GM23248 (cell line): ENCODE measurements at regions not wholly inside any gene's neighbourhood (a gene's known extent, or its start where the extent isn't known, plus 50 kb on each side); places are given as distances from the start of the nearest gene placed in this dataset.

Experiments used
- DNase-seq: peaks from one replicate; pipeline ENCODE4 v3.0.0-alpha.2; 2015
- H2AFZ ChIP-seq: fragments of 200-600 bp; sonication (generic); 2 replicates; pipeline ENCODE4 v1.6.1; 2016; ENCODE audit warnings: antibody characterized with exemption
- H3F3A ChIP-seq: fragments of 200-600 bp; sonication (generic); 2 replicates; pipeline ENCODE4 v1.6.1; 2016; ENCODE audit warnings: mild to moderate bottlenecking, antibody characterized with exemption, mixed run types; ENCODE audit not compliant: insufficient read depth
- H3K27ac ChIP-seq: fragments of 200-600 bp; sonication (generic); 2 replicates; pipeline ENCODE4 v1.5.1; 2016; ENCODE audit warnings: mild to moderate bottlenecking
- H3K27me3 ChIP-seq: fragments of 200-600 bp; sonication (generic); replicated peaks from 2 replicates; pipeline ENCODE4 v1.6.1; 2016; ENCODE audit warnings: mild to moderate bottlenecking; ENCODE audit not compliant: insufficient read depth
- H3K36me3 ChIP-seq: fragments of 200-600 bp; sonication (generic); 2 replicates; pipeline ENCODE4 v1.6.1; 2016; ENCODE audit warnings: low read depth, mild to moderate bottlenecking
- H3K4me1 ChIP-seq: fragments of 200-600 bp; sonication (generic); 2 replicates; pipeline ENCODE4 v1.6.1; 2016; ENCODE audit warnings: mild to moderate bottlenecking; ENCODE audit not compliant: insufficient read depth
- H3K4me2 ChIP-seq: fragments of 200-600 bp; sonication (generic); one replicate; pipeline ENCODE4 v1.6.1; 2016; ENCODE audit warnings: mild to moderate bottlenecking; ENCODE audit not compliant: unreplicated experiment
- H3K4me3 ChIP-seq: fragments of 200-600 bp; sonication (generic); 2 replicates; pipeline ENCODE4 v1.5.1; 2016; ENCODE audit warnings: mild to moderate bottlenecking
- H3K79me2 ChIP-seq: fragments of 200-600 bp; sonication (generic); 2 replicates; pipeline ENCODE4 v1.6.1; 2016; ENCODE audit warnings: mild to moderate bottlenecking; ENCODE audit not compliant: insufficient read depth
- H3K9ac ChIP-seq: fragments of 200-600 bp; sonication (generic); 2 replicates; pipeline ENCODE4 v1.6.1; 2016; ENCODE audit warnings: mild to moderate bottlenecking
- H3K9me2 ChIP-seq: fragments of 200-600 bp; sonication (generic); 2 replicates; pipeline ENCODE4 v1.6.1; 2016; ENCODE audit warnings: mixed run types, mild to moderate bottlenecking, moderate library complexity; ENCODE audit not compliant: insufficient read depth
- H3K9me3 ChIP-seq: fragments of 200-600 bp; sonication (generic); one replicate; pipeline ENCODE4 v1.6.1; 2017; ENCODE audit warnings: low read depth
- H4K20me1 ChIP-seq: fragments of 200-600 bp; sonication (generic); 2 replicates; pipeline ENCODE4 v1.6.0; 2016; ENCODE audit not compliant: insufficient read depth
- EZH2 ChIP-seq: fragments of 200-600 bp; sonication (generic); IDR thresholded peaks from 2 replicates; pipeline ENCODE4 v1.6.1; 2018; ENCODE audit warnings: antibody characterized with exemption, mild to moderate bottlenecking; ENCODE audit not compliant: insufficient read depth, poor library complexity, severe bottlenecking
- EZH2phosphoT487 ChIP-seq: fragments of 200-600 bp; sonication (generic); IDR thresholded peaks from 2 replicates; pipeline ENCODE4 v1.6.1; 2018; ENCODE audit warnings: antibody characterized with exemption, moderate library complexity, mild to moderate bottlenecking, low read depth; ENCODE audit not compliant: insufficient read depth
- WGBS, 2 experiments: methylation state at CpG; one replicate each; pipeline ENCODE4 v1.1.6; 2015 to 2017; ENCODE audit warnings: low lambda C conversion rate in 2 of 2, low coverage in 1 of 2; ENCODE audit errors: missing lambda C conversion rate in 2 of 2; 5-methylcytosine and 5-hydroxymethylcytosine counted together
- in situ Hi-C: fragments of 300-500 bp; cut with MboI; formaldehyde crosslinking; loops from 2 replicates; pipeline ENCODE4 v1.15.0; 2020

DNA sequence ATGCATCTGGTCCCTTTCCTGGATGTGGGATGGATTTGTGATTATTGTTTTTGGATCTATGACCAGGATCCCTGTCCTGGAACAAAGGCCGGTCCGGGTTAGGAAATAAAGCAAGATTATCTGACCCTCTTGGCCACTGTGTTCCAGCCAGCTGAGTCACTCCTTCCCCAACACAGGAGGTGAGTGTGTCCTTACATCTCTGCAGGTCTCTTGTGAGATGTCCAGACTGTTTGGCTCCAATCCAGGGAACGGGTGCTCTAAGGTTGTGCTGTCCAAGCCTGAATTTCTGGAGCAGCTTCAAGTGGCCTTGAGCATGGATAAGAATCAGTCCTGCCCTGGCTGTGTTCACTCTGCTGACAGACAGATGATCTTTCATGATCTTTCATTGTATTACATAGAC is 136.5 kb upstream of the CCL2 start:
- Histone ChIP-seq H3K9ac (no peak overlapping the region), H3K9me3 (no peaks in the 10 kb centered on the region), H4K20me1 (no peaks in the 10 kb centered on the region), H3F3A (no peaks in the 10 kb centered on the region), H3K9me2 (no peaks in the 10 kb centered on the region), H3K4me1 (no peaks in the 10 kb centered on the region), H3K79me2 (no peaks in the 10 kb centered on the region), H3K27me3 (no peaks in the 10 kb centered on the region; the same call in 1 of the 2 replicates), H3K27ac (no peak overlapping the region), H3K36me3 (no peaks in the 10 kb centered on the region), H3K4me2 (no peak overlapping the region), H2AFZ (no peak overlapping the region), H3K4me3 (no peak overlapping the region)
- no peak for DNase-seq
- in situ Hi-C loops: no loop called here
- TF ChIP-seq EZH2: no peak
- TF ChIP-seq EZH2phosphoT487: no peak
- WGBS, 2 experiments: 39 to 40% methylated on average over 3 of the region's 3 CpGs

DNA sequence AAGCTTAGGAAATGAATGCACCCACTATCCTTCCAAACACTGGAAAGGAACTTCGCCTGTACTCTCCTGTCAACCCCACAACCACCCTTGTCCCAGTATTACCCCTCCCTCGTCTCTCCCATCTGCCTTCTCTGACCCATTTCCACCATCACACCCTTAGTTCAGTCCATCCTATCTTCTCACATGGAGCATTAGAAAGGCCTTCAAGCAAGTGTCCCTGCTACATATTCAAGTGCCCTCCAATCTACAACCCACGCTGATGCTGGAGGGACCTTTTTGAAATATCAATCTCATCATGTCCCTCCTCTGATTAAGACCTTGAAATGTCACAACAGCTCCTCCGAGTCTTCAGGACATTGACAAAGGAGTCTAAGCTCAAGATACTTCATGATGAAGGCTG is 133.8 kb upstream of the CCL2 start:
- DNase-seq: no peak
- Histone ChIP-seq H3K4me1 (no peaks in the 10 kb centered on the region), H3K9ac (no peak overlapping the region)

DNA sequence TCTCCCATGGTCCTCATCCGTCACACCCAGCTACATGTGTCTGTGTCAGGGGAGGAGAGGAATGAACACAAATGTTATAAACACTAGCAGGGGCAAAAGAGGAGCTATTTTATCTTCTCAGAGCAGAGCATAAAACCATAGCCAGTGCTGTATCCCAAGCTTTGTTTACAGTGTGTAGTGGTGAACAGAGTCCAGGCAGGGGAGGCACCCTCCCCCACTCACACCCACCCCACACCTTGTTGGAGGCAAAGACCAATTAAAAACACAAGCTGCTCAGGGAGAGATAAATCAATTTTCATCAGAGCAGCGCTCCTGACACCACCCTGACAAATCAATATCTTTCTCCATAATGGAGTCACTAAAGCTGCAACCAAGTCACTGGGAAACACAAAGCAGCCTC is 132.6 kb upstream of the CCL2 start:
- Histone ChIP-seq H4K20me1 (no peaks in the 10 kb centered on the region), H3K27ac (no peak overlapping the region), H3K9me3 (no peaks in the 10 kb centered on the region), H2AFZ (no peak overlapping the region), H3K79me2 (no peaks in the 10 kb centered on the region), H3F3A (no peaks in the 10 kb centered on the region), H3K9ac (no peak overlapping the region), H3K36me3 (no peaks in the 10 kb centered on the region), H3K4me2 (no peak overlapping the region), H3K4me1 (no peaks in the 10 kb centered on the region), H3K4me3 (no peak overlapping the region), H3K9me2 (no peaks in the 10 kb centered on the region), H3K27me3 (no peaks in the 10 kb centered on the region; the same call in 1 of the 2 replicates)
- DNase-seq: no peak
- TF ChIP-seq EZH2 (no peak), EZH2phosphoT487 (no peak)
- in situ Hi-C loops: no loop called here
- 11 to 13% methylated on average over 2 of the region's 2 CpGs for WGBS, 2 experiments

More for the DNA sequence above, 133.8 kb upstream of the CCL2 start:
- in situ Hi-C loops: no loop called here
- Histone ChIP-seq H3K27me3 (no peaks in the 10 kb centered on the region), H3K9me3 (no peaks in the 10 kb centered on the region), H3K4me2 (no peak overlapping the region), H3F3A (no peaks in the 10 kb centered on the region), H3K9me2 (no peaks in the 10 kb centered on the region), H3K27ac (no peak overlapping the region), H4K20me1 (no peaks in the 10 kb centered on the region), H3K36me3 (no peaks in the 10 kb centered on the region), H3K79me2 (no peaks in the 10 kb centered on the region), H3K4me3 (no peak overlapping the region), H2AFZ (no peak overlapping the region)
- no peak for TF ChIP-seq EZH2phosphoT487
- no peak for TF ChIP-seq EZH2
- WGBS, 2 experiments: 3 to 5% methylated on average over 4 of the region's 4 CpGs

DNA sequence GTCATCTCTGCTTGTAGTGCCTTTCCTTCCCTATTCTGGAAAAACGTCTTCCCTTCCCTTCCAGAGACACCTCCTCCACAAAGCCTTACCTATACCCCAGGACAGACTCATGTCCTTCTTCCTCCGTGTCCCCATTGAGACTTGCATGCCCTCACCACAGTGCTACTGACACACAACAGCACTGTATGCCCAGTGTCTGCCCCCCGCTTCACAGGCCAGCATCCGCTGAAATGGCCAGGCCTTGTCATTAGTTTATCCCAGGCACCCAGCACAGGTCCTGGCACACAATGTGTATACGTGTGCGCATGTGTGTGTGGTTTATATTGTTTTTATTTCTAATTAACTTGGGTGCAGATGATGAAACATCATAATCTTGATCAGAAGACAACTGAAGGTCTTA is 130.1 kb upstream of the CCL2 start:
- H3K9me3 ChIP-seq: no peaks in the 10 kb centered on the region
- no peak for TF ChIP-seq EZH2phosphoT487
- no peak for TF ChIP-seq EZH2
- H3K79me2 ChIP-seq: no peaks in the 10 kb centered on the region
- no peak for DNase-seq
- H3F3A ChIP-seq: no peaks in the 10 kb centered on the region
- H3K27ac ChIP-seq: no peak overlapping the region
- no peaks in the 10 kb centered on the region for H3K4me1 ChIP-seq
- no peak overlapping the region for H3K9ac ChIP-seq
- H2AFZ ChIP-seq: no peak overlapping the region
- H3K4me2 ChIP-seq: no peak overlapping the region
- H3K27me3 ChIP-seq: no peaks in the 10 kb centered on the region; the same call in none of the 2 replicates
- no peaks in the 10 kb centered on the region for H3K9me2 ChIP-seq
- in situ Hi-C loops: no loop called here
- no peaks in the 10 kb centered on the region for H4K20me1 ChIP-seq
- 45 to 48% methylated on average over 6 of the region's 6 CpGs for WGBS, 2 experiments
- no peaks in the 10 kb centered on the region for H3K36me3 ChIP-seq
- no peak overlapping the region for H3K4me3 ChIP-seq

DNA sequence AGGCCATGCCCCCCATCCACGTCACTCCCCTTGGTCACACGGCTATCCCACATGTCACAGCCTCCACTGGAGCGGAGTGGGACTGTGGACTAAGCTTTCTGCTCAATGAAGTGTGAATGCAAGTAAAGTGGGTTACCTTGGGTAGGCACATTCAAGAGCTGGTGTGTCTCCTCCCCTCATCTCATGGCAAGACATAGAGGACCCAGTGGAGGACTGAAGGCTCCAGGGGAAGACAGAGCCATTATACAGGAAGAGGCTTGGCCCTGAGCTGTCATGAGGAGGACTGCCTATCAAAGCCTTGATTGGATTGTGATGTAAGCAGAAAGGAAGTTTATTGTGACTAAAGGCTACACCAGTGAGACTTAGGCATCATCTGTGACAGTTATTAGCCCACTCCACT is 129.2 kb upstream of the CCL2 start:
- no peak for DNase-seq
- no peaks in the 10 kb centered on the region for H4K20me1 ChIP-seq
- no peaks in the 10 kb centered on the region for H3K79me2 ChIP-seq
- H3K9me2 ChIP-seq: no peaks in the 10 kb centered on the region
- 49 to 58% methylated on average over 3 of the region's 3 CpGs for WGBS, 2 experiments
- no peaks in the 10 kb centered on the region for H3F3A ChIP-seq
- H3K4me2 ChIP-seq: no peak overlapping the region
- H3K4me1 ChIP-seq: no peaks in the 10 kb centered on the region
- no peak overlapping the region for H2AFZ ChIP-seq
- no peak overlapping the region for H3K4me3 ChIP-seq
- no peaks in the 10 kb centered on the region; the same call in none of the 2 replicates for H3K27me3 ChIP-seq
- no peaks in the 10 kb centered on the region for H3K36me3 ChIP-seq
- no peak overlapping the region for H3K9ac ChIP-seq
- H3K9me3 ChIP-seq: no peaks in the 10 kb centered on the region
- no peak overlapping the region for H3K27ac ChIP-seq
- TF ChIP-seq EZH2 (no peak), EZH2phosphoT487 (no peak)
- in situ Hi-C loops: no loop called here
